ENCODE measurements at regions not wholly inside any gene's neighbourhood (a gene's known extent, or its start where the extent isn't known, plus 50 kb on each side); places are given as distances from the start of the nearest gene placed in this dataset.

DNA sequence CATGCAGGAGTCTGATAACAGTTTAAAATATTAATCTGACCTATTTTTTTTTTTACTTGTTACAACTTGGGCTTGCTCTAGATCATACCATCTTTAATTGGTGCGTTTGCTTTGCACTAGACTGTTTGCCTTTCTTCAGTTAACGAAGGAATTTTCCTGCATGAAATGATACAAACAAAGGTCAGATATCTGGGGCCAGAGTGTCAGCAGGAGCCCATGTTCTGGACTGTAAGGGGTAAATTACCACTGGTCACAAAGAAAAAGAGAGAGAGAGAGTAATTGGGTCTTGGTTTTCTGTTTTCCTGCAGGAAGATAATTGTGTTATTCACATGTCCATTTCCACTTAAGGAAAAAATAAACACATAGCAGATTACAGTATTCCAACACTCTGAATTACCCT, 399.4 kb upstream of the MARCKS start:
- no peak for DNase-seq (ENCODE audit: low spot score)

GRCh38 chr6:113458368-113459010, 398.7 kb upstream of the MARCKS start:
- DNase-seq (ENCODE audit: low spot score), result no peak

- no peak for DNase-seq (ENCODE audit: low spot score)
Observed at GRCh38 chr6:113461153-113461932, 395.8 kb upstream of the MARCKS start.

DNA sequence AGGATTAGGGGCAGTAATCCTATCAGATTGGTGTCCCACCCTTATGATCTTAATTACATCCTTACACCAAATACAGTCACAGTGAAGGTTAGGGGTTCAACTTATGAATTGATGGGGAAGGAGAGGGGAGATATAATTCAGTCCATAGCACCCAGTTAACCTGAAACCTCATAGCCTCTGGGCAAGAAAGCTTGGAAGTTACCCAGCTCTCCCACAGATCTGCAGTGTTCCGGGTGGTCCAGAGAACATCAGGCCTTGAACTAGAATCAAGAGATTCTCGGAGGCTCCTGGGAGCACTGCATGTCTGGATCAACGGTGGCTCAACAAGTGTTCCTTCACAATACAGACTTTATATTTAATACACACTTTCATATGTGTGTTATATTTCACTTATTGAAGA, 392.6 kb upstream of the MARCKS start:
- no peak for DNase-seq (ENCODE audit: low spot score)

GRCh38 chr6:113464960-113465359, 392.2 kb upstream of the MARCKS start:
- DNase-seq (ENCODE audit: low spot score), result no peak

DNA sequence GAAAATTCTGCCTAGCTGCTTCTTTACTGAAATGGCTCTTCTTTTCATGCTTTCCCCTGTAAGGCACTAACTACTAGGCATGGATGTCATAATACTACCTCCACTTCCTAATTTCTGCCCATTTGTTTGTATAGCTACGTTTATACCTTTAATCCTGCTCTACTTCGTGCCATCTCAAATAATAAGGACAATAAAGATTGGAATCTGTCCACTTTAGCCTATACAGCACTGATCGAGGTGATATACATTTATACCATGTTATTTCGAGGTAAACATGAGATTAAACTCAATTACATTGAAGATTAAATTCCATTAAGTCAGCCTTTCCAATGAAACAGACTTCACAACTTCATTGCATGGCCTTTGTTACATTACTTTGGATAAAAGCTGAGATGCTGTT, 390.6 kb upstream of the MARCKS start:
- DNase-seq (ENCODE audit: low spot score), result no peak

DNA sequence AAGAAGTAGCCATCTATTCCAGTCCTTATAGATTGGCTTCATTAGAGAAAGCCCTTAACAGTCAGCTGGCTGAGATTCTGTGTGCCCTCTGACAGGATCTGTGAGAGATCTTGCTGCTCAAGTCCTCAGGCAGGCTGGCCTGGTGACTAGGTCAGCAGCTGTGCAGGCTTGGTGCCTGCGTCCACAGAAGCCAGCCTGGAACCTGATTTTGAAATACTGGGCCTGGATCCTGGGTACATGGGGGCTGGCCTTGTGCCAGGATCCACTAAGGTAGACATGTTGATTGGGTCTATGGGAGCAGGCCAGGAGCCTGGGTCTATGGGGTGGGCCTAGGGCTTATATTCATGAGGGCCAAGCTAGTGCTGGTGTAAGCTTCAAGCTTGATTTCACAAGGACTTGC, 381.8 kb upstream of the MARCKS start:
- no peak for DNase-seq (ENCODE audit: low spot score)

DNA sequence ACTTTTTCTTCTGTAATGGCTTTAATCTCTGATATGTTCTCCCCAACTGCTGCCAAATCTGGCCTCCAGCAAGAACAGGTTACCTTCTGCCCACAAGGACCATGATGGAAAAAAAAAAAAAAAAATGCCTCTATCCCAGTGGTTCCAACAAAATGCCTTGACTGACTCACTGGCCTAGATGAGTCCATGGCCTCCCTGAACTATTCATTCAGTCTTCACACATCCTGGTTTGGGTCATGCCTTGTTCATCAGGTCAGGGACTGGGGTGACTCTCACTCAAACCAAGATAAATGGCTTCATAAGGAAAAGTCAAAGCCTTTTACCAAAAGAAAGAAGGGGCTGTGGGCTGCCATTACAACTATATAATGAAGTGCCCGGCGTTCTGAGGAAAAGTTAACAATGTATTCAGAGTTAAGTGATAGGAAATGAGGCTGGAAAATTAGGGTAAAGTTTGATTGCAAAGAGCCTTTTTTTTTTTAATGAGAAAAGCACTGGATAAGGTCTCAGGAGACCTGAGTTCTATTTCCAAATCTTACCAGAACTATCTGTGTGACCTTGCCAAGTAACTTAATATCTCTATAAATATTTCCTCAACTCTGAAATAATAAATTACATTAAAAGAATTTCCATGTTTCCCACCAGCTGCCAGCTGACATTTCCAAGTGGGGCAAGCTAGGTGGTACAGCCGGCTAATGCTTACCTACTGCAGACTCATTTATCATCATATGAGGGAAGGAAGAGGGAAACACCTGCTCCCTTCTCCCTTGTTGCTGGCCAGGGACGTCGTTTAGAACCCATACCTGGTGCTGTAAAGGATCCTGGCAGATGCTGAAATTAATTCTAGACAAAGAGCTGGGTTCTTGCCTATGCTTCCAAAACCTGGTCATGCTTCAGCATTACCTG, 380.0 kb upstream of the MARCKS start:
- DNase-seq (ENCODE audit: low spot score), result no peak

- DNase-seq (ENCODE audit: low spot score), result no peak
Observed at GRCh38 chr6:113480616-113481015, 376.5 kb upstream of the MARCKS start.

GRCh38 chr6:113481458-113481857, 375.7 kb upstream of the MARCKS start:
- DNase-seq (ENCODE audit: low spot score), result no peak

DNA sequence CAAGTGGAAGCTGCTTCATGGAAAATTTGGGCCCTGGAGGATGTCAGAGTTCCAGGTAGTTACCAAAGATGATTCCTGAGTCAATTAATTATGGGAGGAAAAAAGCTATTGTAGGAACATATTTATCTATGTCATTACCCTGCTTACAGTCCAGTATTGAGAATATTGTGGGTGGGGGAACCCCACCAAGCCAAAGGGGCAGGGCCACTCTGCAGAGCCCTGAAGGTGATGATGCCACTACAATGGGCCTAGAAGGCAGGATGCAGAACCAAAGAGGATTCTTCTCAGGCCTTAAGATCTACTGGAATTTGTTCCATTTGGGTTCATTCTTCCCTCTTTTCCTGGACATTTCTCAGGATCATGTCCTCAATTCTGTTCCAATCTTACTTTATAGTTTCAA, 375.2 kb upstream of the MARCKS start:
- no peak for DNase-seq (ENCODE audit: low spot score)

GRCh38 chr6:113482771-113483170, 374.4 kb upstream of the MARCKS start:
- DNase-seq (ENCODE audit: low spot score), result no peak

DNA sequence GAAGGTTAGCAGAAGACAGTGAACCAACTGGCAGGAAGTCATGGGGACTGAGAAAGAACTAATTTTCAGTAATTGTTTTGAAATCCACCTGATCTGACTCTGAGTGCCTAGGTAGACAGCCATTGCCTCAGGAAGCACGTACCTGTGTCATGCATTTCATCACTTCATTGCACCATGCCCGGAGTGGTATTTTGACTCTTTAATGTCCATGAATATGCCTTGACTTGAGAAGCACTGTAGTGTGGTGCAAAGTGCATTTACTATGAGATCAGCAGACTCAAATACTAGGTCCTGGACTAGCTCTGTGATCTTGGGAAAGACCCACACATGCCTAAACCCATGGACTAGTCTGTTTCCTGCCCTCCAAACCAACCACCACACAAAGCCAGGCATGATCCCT, 370.9 kb upstream of the MARCKS start:
- DNase-seq (ENCODE audit: low spot score), result no peak

DNA sequence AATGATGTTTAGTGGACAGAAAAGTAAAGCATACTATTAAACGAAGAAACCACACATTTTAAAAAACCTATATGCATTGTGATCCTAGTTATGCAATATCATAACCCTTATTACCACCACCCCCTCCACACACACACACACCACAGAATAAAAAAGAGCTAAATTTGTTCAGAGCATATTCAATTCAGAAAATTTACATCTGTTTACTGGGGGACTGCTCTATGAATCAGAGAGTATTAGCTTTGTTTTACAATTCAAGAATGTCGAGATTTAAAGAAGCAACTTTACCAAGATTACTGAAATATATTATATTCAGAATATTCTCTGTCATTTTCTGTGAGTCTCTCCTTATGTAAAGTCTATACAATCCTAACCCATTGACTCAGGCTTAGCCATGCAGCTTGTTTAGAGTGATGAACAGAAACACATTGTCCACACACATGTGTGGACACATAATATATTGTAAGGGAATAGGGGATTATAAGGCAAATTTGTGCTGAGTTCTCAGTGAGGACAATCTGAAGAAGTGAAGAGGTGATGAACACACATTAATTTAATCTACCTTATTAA, 369.6 kb upstream of the MARCKS start:
- no peak for DNase-seq (ENCODE audit: low spot score)

- DNase-seq (ENCODE audit: low spot score), result no peak
Observed at GRCh38 chr6:113488061-113488460, 369.1 kb upstream of the MARCKS start.

- no peak for DNase-seq (ENCODE audit: low spot score)
Observed at GRCh38 chr6:113488812-113489685, 368.1 kb upstream of the MARCKS start.

- no peak for DNase-seq (ENCODE audit: low spot score)
Observed at GRCh38 chr6:113489952-113490746, 367.0 kb upstream of the MARCKS start.

DNA sequence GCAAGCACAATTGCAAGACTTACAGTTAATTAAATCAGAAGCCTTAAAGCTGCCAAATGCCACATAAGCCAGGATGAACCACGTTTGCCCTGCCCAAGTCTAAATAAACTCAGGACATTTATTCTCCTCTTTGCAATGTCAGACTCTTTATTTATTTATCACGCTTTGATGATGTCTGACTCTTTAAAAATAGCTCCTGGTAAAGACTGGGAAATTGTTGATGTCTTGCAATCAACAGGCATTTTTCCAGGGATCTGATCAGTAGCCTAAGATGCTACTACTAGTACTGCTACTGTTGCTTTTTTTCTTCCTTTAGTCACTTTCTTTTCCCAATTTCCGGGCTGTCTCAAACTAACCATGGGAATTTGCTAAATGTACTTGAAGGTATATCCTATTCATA, 365.8 kb upstream of the MARCKS start:
- DNase-seq (ENCODE audit: low spot score), result no peak

DNA sequence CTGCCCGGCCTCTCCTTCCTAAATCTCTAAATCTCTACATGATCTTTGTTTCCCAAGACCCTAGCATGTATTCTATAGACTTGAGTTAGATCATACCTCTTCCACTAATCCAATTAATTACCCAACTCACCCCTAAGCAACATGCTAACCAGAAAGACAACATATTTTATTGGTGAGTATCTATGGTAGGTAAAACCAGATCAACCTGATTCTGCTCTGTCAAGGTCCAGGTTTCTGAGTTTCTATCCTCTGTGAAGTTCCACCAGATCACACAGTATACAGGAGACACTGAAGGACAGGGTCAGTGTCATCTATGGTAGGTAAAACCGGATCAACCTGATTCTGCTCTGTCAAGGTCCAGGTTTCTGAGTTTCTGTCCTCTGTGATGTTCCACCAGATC, 363.2 kb upstream of the MARCKS start:
- no peak for DNase-seq (ENCODE audit: low spot score)

- no peak for DNase-seq (ENCODE audit: low spot score)
Observed at GRCh38 chr6:113495521-113495920, 361.6 kb upstream of the MARCKS start.

GRCh38 chr6:113496166-113496565, 361.0 kb upstream of the MARCKS start:
- DNase-seq (ENCODE audit: low spot score), result no peak

All from activated CD4-positive, alpha-beta T cell treated with anti-CD3 and anti-CD28 coated beads, Interleukin-2, Interleukin-4, amounts not matched to agents 100 ng/mL and 50 ng/mL, durations not matched to agents 16 hours and 8 hours (primary cell).